NOMO-1 (cell line): ENCODE measurements at regions not wholly inside any gene's neighbourhood (a gene's known extent, or its start where the extent isn't known, plus 50 kb on each side); places are given as distances from the start of the nearest gene placed in this dataset.
"Not testable (repeated sequence)": the region's sequence is repeated elsewhere in the genome, so short reads cannot be mapped to it uniquely, and the experiment has no call there.

Experiments
- DNase-seq, 2 experiments: peaks; one replicate each; lab custom pipeline; 2025; ENCODE audit not compliant: unreplicated experiment in 2 of 2; lab: John Stamatoyannopoulos, UW

DNA sequence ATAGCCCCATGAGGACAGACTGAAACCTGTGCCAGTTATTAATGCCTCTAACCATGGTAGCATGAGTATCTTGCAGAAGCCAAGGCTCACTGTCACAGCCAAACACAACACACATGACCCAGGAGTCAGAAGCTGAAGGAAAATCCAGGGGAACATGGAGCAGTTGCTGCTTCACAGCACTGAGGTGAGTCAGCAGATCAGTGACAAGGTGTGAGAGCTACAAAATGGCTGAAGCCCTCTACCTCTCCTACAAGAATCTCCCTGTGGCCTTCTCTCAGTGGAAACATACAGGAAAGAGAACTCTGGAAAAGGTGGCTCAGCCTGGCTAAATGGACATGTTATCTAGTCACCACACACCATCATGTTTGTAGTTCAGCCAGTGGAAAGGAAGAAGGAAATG lies 93.5 kb downstream of the NAB1 start:
- DNase-seq: no peak

DNA sequence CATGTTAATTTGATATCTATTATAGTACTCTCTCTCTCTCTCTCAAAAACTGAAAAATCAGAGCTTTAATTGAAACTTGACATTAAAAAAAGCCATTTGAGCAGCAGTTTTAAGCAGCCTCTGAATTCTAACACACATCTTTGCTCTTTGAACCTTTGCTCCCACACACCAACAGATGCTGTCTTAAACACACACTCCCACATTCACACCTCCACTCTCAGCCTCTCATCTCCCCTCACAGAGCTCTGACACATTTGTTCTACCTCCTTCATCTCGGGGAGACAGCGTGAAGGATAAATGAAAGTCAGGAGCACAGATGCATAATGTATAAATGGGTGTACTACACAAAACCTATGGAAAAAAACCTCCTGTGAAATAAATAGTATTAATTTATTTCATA lies 95.2 kb downstream of the NAB1 start:
- no peak for DNase-seq

DNA sequence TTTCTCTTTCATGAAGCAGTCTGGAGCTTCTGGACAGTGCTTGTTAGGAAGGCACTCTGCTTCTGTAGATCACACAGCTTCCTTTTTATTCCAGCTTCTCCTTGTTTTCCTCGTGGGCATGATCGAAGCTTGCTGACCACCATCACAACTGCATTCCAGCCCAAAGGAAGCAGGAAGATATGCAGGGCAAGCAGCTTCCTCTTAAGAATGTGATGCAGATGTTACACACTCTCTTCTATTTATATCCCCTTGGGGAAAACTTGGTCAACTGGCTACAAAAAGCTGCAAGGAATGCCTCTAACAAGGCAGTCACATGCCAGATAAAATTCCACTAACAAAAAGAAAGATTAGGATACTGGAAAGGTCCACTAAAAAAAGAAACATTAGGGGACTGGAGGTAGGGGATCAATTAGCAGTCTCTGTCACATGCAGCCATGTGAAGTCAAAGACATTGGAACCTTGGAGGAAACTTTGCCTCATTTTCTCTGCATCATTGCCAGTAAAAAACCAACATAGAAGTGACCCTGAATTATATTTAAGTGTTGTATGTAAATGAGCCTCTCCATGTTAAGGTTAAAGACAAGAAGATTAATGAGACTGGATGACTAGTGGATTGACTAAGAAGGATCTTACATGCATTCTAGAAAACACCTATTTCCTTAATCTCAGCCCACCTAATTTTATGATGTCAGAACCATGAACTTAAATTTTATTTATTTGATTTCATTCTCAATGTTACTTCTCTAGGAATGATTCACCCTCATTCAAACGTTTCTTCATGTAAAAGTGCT lies 98.3 kb downstream of the NAB1 start:
- DNase-seq: no peak

DNA sequence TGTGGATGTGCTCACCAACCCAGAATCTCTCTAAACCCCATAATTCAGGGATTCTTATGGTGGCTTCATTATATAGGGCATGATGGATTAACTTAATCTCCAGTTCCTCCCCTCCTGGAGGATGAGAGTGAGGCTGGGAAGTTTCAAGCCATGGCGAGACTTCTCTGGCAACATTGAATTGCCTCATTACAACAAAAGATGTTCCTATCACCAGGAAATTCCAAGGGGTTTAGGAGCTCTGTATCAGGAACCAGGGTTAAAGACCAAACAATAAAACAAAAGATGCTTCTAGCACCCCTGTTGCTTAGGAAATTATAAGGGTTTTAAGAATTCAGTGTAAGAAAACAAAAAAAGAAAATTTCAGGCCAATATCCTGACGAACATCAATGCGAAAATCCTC lies 100.1 kb downstream of the NAB1 start:
- no peak for DNase-seq

DNA sequence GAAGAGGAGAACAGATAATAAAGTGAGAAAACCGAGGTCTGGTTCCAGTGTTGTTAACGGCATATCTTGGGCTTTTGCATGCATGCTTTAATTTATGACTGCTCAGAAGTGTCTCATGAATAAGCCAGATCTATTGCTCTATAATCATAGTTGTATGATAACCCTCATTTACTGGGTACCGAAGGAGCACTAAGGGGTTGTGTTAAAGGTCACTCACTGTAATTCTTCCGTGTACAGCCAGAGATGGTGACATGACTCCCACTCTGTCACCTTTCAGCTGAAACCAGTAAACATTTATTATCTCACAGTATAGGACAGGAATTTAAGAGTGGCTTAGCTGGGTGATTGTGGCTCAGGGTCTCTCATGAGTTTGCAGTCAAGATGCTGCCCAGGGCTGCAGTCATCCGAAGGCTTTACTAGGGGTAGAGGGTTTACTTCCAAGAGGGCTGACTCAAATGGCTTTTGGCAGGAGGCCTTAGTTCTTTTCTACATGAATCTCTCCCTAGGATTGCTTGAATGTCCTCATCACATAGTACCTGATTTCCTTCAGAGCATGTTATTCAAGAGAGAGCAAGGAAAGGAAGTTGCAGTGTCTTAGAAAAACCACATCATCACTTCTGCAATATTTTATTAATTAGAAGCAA lies 107.0 kb downstream of the NAB1 start:
- DNase-seq: no peak

DNA sequence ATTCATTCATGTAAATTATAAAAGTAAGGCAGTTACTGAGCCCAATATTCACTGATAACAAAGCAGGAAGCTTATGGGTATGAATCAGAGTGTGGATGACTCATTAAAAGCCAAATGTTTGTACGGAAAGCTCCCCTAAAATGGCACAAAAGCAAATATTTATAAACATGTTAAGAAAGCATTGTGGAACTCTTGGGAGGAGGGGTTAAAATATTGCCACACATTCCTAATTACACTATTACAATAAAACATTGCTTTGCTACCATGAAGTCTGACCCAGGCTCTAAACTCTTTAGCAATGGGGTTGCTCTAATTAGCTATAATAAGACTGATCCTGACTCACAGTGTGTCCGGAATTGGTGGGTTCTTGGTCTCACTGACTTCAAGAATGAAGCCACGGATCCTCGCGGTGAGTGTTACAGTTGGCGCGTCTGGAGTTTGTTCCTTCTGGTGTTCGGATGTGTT lies 110.9 kb downstream of the NAB1 start:
- peak; percentile 44 to 68 for DNase-seq

DNA sequence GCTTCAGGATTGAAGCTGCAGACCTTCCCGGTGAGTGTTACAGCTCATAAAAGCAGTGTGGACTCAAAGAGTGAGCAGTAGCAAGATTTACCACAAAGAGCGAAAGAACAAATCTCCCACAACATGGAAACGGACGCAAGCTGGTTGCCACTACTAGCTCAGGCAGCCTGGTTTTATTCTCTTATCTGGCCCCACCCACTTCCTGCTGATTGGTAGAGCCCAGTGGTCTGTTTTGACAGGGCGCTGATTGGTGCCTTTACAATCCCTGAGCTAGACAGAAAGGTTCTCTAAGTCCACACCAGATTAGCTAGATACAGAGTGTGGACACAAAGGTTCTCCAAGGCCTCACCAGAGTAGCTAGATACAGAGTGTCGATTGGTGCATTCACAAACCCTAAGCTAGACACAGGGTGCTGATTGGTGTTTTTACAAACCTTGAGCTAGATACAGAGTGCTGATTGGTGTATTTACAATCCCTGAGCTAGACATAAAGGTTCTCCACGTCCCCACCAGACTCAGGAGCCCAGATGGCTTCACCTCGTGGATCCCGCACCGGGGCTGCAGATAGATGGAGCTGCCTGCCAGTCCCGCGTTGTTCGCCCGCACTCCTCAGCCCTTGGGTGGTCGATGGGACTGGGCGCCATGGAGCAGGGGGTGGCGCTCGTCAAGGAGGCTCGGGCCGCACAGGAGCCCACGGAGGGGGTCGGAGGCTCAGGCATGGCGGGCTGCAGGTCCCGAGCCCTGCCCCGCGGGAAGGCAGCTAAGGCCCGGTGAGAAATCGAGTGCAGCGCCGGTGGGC lies 111.7 kb downstream of the NAB1 start:
- DNase-seq: not testable (repeated sequence)

DNA sequence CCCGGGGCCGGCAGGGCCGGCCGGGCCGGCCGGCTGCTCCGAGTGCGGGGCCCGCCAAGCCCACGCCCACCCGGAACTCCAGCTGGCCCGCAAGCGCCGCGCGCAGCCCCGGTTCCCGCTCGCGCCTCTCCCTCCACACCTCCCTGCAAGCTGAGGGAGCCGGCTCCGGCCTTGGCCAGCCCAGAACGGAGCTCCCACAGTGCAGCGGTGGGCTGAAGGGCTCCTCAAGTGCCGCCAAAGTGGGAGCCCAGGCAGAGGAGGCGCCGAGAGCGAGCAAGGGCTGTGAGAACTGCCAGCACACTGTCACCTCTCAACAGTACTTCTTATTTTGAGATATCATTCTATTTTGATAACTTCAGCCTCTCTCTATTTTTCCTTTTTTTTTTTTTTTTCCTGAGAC lies 112.3 kb downstream of the NAB1 start:
- not testable (repeated sequence) for DNase-seq

DNA sequence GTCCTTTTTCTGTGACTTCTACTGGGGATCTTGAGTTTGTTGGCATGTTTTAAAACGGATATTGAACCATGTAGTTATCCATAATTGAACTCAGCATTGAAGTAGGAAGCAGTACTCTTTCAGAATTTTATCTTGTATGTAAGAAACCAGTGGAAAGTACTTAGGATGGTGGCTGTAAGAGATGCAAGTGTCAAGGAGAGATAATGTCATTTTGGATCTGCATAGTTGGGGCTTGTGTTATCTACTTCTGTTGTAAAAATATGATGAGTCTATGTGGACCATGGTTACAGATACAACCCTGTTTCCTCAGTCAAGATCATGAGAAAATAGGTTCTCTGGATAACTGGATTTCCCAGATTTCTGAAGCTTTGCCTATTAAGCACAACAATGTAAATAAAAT lies 113.7 kb downstream of the NAB1 start:
- no peak for DNase-seq

DNA sequence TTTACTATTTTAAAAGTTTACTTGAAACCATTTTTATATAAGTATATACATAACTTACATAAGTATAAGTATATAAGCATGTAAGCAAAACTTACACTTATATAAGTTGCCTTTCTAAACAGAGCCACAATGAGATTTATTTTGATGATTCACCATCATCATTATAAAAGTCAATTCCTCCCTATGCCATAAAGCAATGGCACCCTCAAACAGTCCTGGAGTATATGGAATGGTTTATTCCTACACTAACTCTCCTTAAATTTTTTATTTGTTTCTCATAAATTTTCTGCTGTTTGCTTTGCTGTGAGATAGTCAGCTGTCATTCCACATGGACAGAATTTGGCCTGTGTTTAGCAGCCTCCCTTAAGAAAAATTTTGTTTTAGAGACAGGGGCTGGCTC lies 114.2 kb downstream of the NAB1 start:
- no peak for DNase-seq

DNA sequence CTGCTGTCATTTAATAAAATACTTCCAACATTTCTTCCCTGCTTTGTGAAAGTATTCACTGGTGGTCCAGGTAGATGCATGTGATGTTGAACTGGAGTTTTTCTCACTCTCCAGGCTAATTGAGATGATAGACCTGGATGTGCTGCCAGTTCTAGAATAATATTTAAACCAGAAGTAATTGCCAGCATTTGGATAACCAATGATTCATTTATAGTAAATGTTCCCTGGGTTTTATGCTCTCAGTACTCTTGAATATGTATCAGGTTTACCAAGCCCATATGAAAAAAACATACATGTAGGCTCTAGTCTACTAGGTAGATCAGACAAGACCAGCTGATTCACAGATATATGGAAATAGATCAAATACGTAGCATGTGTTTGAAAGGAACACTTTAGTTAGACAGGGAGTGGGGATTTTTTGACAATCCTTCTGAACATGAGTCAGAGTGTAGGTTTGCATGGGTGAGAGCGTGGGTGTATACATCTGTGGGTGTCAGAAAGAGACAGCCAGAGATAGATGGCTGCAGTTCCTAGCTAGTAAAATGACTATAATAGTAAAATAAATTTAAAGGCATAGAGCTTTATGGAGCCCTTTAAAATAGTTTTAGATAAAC lies 115.1 kb downstream of the NAB1 start:
- no peak for DNase-seq

DNA sequence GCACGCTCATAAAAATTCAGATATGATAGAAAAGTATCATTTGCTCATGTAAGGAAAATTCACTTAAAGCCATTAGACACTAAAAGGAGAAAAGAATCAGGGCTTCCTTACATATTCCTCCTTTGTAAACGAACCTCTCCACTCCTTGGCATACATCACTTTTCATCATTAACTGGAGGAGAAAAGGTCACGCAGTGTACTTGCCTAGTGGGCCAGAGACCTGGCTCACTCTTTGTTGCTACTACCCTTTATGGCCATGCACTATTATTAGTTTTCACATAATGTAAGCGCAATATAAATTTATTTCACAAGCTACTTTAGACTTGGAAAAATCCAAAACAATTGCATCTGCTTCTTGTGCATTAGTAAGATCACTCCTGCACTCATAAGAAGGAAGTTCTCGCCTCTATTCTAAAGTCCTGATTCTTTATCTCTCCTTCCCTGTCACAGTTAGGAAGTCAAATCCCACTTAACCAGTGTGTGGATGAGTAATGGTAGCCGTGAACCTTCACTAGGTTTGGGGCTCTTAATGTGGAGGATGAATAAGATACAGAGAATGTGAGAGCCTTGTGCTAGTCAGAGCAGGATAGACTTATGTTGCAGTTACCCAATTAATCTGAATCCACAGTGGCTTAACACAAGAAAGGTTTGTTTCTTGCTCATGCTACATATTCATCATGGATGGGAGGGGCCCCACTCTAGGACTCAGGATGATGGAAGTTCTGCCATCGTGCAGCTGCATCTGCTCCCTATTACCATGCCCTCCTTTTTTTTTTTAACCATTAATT lies 115.0 kb upstream of the GLS start:
- no peak for DNase-seq

DNA sequence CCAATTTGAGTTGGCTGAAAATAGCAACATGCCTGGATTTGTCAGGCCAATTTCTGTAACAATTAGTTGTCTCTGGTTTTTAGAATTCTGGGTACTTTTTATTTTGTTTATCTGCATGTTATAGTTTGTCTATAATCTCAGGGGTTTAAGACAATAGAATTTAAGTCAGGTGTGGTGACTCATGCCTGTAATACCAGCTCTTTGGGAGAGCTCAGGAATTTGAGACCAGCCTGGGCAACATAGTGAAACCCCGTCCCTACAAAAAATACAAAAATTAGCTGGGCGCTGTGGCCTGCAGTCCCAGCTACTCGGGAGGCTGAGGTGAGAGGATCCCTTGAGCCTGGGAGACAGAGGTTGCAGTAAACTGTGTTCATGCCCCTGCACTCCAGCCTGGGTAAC lies 114.4 kb upstream of the GLS start:
- DNase-seq: no peak

DNA sequence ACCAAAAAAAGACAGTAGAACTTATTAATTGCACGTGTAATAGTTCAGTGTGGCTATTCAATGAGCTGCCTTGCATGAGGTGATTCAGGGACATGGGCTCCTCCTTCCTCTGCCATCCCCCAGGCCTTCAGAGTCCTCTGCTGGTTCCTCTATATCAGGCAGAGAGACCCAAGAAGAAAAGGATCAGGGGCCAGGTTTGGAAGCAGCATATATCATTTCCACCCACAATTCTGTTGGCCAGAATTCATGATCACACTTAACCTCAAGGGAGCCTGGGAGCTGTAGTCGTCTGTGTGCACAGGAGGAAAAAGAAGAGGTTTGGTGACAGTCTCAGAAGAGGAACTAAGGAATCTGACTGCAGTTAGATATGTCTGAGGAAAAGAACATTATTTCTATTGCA lies 114.0 kb upstream of the GLS start:
- peak; percentile 12 to 18 for DNase-seq

DNA sequence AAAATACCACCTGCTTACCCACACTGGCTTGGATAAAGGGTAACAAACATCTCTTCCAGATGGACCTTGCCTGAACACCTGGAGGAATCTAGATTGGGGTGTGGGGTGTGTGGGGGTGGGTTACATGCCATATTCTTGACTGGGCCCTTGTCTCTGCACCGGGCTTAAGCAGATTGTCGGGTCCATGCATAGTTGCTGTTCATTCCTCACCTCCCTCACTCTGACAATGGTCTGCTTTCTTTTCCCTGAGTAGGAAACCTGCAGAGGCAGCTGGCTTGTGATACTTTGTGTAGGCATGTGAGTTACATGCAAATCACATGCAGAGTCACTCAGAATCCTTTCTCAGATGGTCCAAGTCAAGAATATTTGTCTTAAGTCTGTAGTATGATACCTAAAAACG lies 112.8 kb upstream of the GLS start:
- no peak for DNase-seq

DNA sequence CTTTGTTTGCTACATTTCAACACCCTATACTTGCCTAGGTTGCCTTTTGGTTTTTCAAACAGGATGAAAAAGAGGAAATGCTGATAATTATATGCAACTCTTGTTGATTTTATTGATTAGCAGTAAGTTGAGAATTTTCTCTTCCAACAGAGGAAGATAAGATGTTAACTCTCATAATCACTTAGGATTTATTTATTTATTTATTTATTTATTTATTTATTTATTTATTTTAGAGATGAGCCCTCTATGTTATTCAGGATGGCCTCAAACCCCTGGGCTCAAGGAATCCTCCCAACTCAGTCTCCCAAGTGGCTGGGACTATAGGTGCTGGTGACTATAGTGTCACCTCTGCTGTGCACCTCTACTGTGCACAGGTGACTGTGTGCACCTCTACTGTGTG lies 111.4 kb upstream of the GLS start:
- DNase-seq: no peak

DNA sequence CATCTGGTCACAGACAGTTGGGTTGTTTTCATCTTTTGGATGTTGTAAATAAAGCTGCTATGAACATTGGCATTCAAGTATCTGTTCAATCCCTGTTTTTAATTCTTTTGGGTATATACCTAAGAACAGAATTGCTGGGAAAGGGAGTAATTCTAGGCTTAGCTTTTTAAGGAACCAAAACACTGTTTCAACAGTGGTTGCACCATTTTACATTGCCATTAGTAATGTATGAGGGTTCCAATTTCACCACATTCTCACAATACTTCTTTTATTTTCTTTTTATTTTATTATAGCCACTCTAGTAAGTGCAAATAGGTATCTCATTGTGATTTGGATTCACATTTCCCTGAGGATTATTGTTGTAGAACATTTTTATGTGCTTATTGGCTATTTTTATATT lies 108.9 kb upstream of the GLS start:
- peak in 1 of 2 experiments; percentile 2 for DNase-seq

DNA sequence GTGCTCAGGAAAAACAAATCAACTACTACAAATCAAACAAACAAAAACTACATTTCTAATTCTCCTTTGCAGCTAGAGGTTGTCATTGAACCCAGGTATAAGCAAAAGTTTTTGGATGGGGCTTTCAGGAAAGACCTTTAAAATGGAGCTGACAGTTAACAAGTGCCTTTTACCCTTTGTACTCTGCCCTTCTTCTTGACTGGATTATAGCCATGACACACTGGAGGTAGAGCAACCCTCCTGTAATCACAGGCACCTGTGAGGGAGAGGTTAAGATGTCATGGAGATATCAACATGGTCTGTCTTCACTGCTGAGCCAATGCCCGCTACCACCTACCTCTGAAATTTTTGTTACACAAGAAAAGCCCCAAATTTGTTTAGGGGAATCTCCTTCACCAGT lies 100.0 kb upstream of the GLS start:
- DNase-seq: no peak

DNA sequence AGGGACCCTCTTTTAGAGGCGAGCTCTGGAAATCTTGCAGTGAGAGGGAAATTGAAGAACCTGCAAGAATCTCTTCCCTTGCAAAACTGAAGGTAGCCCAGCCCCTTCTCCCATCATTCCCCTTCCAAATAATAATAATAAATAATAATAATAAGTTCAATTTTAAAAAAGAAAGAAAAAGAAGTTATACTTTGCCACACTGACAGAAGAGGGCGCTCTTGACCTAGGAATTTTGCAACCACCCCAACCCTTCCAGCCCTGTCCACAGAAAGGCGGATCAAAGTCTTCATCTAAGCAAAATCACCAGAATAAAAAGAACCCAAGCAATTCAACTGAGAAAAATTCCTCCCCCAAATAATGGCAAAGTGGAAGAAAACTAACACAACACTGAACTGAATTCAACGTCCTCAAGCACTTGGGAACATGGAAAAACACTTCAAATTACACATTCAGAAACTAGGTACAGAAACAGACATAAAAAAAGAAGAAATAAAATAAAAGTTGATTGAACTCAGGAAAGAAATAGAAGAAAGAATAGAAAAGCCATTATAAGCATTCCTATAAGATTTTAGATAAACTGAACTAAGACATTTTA lies 98.9 kb upstream of the GLS start:
- peak; percentile 28 to 77 for DNase-seq

DNA sequence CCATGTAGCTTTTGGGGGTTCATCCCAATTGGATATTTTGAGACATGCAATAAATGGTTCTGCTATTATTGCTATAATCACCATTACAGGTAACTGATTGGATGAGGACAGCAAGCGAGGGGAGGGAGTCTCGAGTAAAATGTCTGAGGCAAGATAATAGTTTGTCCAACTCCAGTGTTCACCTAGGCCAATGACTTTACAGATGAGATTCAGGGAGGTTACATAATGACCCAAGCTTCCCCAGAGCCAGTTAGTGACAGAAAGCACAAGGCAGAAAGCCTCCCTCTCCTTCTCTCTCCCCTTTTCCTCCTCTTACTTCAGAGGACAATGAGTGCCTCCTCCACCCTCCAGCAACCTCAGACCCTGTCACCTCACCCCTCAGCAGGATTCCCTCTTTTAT lies 98.4 kb upstream of the GLS start:
- no peak for DNase-seq
